Activated CD4-positive, CD25-positive, alpha-beta regulatory T cell (primary cell): ENCODE measurements at regions not wholly inside any gene's neighbourhood (a gene's known extent, or its start where the extent isn't known, plus 50 kb on each side); places are given as distances from the start of the nearest gene placed in this dataset.

Source experiments
- DNase-seq, 4 experiments: peaks; one replicate each; lab custom pipeline; 2025; lab: John Stamatoyannopoulos, UW

GRCh38 chr2:81196933-81197628 lies 892.5 kb upstream of the LRRTM1 start:
- DNase-seq = no peak

- no peak for DNase-seq
Observed at GRCh38 chr2:81196383-81196851, 891.9 kb upstream of the LRRTM1 start.

GRCh38 chr2:81195774-81196382 lies 891.3 kb upstream of the LRRTM1 start:
- DNase-seq = no peak

GRCh38 chr2:81195017-81195773 lies 890.6 kb upstream of the LRRTM1 start:
- DNase-seq = no peak

GRCh38 chr2:81194581-81194980 lies 890.0 kb upstream of the LRRTM1 start:
- no peak for DNase-seq

GRCh38 chr2:81194176-81194575 lies 889.6 kb upstream of the LRRTM1 start:
- no peak for DNase-seq

- DNase-seq = no peak
Observed at GRCh38 chr2:81181845-81182244, 877.3 kb upstream of the LRRTM1 start.

- no peak for DNase-seq
Observed at GRCh38 chr2:81171447-81171846, 866.9 kb upstream of the LRRTM1 start.

- no peak for DNase-seq
Observed at GRCh38 chr2:81163583-81163982, 859.0 kb upstream of the LRRTM1 start.

- no peak for DNase-seq
Observed at GRCh38 chr2:81158505-81158904, 854.0 kb upstream of the LRRTM1 start.

- DNase-seq = no peak
Observed at GRCh38 chr2:81148323-81148722, 843.8 kb upstream of the LRRTM1 start.

- no peak for DNase-seq
Observed at GRCh38 chr2:81136296-81136695, 831.7 kb upstream of the LRRTM1 start.

GRCh38 chr2:81097361-81097760 lies 792.8 kb upstream of the LRRTM1 start:
- DNase-seq = no peak

GRCh38 chr2:81093031-81093430 lies 788.5 kb upstream of the LRRTM1 start:
- no peak for DNase-seq

- no peak for DNase-seq
Observed at GRCh38 chr2:81087646-81088045, 783.1 kb upstream of the LRRTM1 start.

- no peak for DNase-seq
Observed at GRCh38 chr2:81084101-81084500, 779.5 kb upstream of the LRRTM1 start.

GRCh38 chr2:81078631-81079030 lies 774.1 kb upstream of the LRRTM1 start:
- no peak for DNase-seq

- no peak for DNase-seq
Observed at GRCh38 chr2:81078102-81078501, 773.5 kb upstream of the LRRTM1 start.

GRCh38 chr2:81077396-81077795 lies 772.8 kb upstream of the LRRTM1 start:
- DNase-seq = no peak

GRCh38 chr2:81073412-81073811 lies 768.9 kb upstream of the LRRTM1 start:
- no peak for DNase-seq

- DNase-seq = no peak
Observed at GRCh38 chr2:81068144-81068543, 763.6 kb upstream of the LRRTM1 start.

- DNase-seq = no peak
Observed at GRCh38 chr2:81061016-81061415, 756.5 kb upstream of the LRRTM1 start.

- DNase-seq = no peak
Observed at GRCh38 chr2:81050580-81051095, 746.1 kb upstream of the LRRTM1 start.
